Head of caudate nucleus (tissue), 42 donors: ENCODE measurements at regions not wholly inside any gene's neighbourhood (a gene's known extent, or its start where the extent isn't known, plus 50 kb on each side); places are given as distances from the start of the nearest gene placed in this dataset.

Experiments used
- DNase-seq, 42 donors: peaks; one replicate each; pipeline versions ENCODE4 v3.0.0 to v3.0.0-alpha.2; 2020 to 2021; ENCODE audit warnings: mixed read lengths in 7 of 42
- intact Hi-C: fragments of 100-400 bp; cut with DNase I; formaldehyde crosslinking; loops from one replicate; pipeline ENCODE4 v1.15.0; 2022

DNA sequence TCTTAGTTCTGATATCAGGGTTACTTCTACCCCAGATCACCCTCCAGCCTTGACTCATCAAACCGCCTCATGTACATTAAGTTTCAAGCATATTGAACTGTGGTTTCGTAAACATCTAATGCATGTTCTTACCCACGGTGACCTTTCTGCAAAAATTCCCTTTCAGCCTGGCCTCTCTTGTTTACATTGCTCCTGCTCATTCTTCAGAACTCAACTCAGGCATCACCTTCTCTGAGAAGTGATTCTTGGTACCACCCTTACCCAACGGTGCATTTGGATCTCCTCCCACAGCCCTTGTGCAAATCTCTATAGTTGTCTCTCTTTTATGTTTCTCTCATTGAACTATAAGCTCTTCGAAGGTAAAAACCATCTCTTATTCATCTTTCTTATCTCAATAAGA is 503.1 kb upstream of the PKDCC start:
- intact Hi-C loops, result no loop called here
- no peak for DNase-seq

DNA sequence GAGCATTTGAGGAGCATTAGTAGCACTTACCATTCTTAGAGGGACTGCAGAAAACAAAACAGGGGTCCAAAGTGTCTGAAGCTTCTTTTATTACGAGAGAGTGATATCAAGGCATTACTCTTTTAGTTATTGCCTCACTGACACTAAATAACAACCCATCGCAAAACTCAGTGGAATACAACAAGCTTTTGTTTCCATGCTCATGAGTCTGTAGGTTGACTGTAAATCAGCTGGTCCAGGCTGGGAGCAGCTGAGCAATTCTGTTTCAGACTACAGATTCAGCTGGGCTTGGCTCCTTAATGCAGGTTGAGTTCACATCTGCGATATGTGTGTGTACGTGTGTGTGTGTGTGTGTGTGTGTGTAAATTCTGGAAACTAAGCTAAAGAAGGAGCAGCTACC is 501.8 kb upstream of the PKDCC start:
- intact Hi-C loops, result no loop called here
- no peak for DNase-seq

DNA sequence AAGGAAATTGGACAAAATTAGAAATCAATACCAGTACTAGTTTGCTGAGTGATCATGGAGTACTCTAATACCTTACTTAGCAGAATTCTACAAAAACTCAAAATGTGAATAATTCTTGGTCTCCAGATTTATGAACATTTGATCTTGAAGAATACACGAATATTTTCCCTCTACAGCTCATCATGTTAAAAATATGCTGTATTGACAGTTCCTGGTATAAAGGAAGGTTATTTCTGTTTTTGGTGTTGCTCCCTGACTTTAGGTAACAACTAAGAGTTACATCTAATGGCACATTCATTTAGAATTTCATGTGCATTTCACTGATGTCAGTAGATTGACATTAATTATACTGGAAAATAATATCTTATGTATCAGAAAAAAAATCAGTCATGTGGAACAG is 479.2 kb upstream of the PKDCC start:
- intact Hi-C loops, result no loop called here

GRCh38 chr2:41572154-41572553 is 475.7 kb upstream of the PKDCC start:
- no peak for DNase-seq
- intact Hi-C loops, result no loop called here

More for the DNA sequence above, 479.2 kb upstream of the PKDCC start:
- DNase-seq, result no peak

DNA sequence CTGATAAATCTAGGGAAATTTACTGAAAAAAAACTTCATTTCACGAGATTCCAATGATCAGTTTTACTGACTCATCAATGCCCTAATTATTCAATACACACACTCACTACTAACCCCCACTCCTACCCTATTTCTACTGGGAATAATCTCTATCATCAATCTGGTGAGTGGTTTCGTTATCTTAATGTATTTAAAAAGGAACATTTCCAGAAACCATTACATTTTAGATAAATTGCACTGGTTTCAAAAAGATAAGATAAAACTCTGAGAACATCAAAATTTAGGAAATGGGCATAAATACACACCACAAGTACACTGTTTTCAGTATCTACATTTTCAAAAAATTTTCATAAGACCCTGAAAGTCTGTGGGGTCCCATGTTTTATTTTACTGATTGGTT is 471.4 kb upstream of the PKDCC start:
- DNase-seq, result no peak
- intact Hi-C loops, result no loop called here

DNA sequence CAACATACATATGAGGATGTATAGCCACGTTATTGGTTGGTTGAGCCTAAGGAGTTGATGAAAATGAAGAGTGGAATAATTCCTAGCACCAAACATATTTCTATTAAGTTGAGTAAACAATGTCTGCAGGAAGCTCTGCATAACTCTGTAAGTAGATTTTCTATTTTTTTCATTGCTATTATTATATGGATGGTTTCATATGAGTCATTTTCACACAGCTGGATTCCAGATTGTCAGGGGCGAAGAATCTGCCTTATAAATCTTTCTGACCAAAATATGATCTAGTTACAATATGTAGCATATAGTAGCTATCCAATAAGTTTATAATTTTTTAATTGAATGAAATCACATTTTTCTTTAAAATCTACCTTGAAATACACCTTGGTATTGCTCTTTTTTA is 468.0 kb upstream of the PKDCC start:
- intact Hi-C loops, result no loop called here
- DNase-seq, result no peak

- intact Hi-C loops, result no loop called here
Observed at GRCh38 chr2:41580806-41581205, 467.0 kb upstream of the PKDCC start.

GRCh38 chr2:41595240-41595639 is 452.6 kb upstream of the PKDCC start:
- DNase-seq, result no peak
- intact Hi-C loops, result no loop called here

More at GRCh38 chr2:41580806-41581205, 467.0 kb upstream of the PKDCC start:
- DNase-seq, result no peak

- DNase-seq, result no peak
- intact Hi-C loops, result no loop called here
Observed at GRCh38 chr2:41597680-41598079, 450.1 kb upstream of the PKDCC start.

- DNase-seq, result no peak
- intact Hi-C loops, result no loop called here
Observed at GRCh38 chr2:41598161-41598894, 449.5 kb upstream of the PKDCC start.

- DNase-seq, result no peak
- intact Hi-C loops, result no loop called here
Observed at GRCh38 chr2:41600460-41600859, 447.4 kb upstream of the PKDCC start.

GRCh38 chr2:41602341-41602740 is 445.5 kb upstream of the PKDCC start:
- no peak for DNase-seq
- intact Hi-C loops, result no loop called here

- intact Hi-C loops, result no loop called here
- DNase-seq, result no peak
Observed at GRCh38 chr2:41605311-41605710, 442.5 kb upstream of the PKDCC start.

DNA sequence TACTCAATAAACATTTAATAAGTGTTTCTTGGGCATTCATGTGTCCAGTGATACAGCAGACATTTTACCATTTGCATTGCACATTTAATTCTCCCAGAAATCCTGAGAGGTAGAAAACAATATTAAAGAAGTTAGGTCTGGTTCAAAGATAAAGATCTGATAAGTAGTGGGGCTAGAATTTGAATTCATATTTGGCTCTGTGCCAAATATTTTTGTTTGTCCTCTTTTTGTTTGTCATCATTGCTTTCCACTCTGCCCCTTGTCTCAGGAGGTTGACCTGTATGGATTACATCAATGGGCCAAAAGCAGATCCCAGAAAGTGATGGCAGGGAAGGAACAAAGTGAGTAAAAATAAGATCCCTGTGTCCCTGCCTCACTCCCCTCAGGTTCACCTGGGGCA is 441.9 kb upstream of the PKDCC start:
- intact Hi-C loops, result no loop called here
- no peak for DNase-seq

DNA sequence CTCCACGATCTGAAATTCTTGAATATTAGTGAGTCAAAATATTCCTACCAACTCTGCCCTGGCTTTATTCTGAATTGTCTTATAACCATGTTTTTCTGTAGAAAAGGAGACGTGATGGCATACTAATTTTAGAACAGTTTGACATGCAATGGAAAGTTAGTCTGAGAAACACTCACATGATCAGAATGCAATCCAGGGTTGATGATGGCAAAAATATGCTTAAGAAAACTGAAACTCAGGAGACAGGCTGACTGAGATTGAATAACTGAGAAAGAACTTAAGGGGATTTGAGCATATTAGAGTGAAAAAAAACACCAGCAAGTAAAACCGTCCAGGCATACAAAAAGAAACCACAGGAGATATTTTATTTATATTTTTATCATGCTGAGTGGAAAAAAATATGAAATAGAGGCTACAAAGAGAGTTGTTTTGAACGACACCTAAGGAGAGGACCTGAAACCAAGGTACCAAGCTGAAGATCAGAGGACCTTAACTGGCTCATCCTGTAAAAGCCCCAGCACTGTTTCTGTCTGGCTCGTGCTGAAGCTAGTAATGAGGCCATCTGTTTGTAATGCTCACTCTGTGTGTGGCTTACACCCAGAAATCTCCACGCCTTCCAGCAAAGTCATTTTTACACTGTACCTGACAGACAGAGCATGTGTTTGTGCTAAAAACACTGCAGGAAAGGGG is 437.2 kb upstream of the PKDCC start:
- intact Hi-C loops, result no loop called here
- peak in 1 of 42 donors; percentile 14 for DNase-seq

GRCh38 chr2:41618754-41619153 is 429.1 kb upstream of the PKDCC start:
- intact Hi-C loops, result no loop called here
- no peak for DNase-seq

- DNase-seq, result no peak
- intact Hi-C loops, result no loop called here
Observed at GRCh38 chr2:41621095-41621494, 426.7 kb upstream of the PKDCC start.

DNA sequence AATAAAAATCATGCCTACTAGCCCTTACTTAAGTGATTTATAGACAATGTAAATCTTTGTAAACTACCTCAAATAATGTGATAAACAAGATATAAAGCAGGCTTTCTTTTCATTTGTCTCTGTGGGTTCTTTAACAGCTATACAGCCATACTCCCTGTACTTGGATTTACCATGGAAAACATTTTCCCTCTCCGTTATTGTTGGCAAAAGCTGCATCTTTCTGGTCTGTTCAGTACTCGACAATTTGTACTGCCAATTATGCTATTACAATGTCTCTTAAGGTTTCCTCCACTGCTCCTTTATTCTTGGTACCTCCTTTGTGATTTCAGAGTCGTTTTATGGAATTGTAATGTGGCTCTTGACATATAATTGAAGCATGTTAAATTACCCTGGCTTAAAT is 426.3 kb upstream of the PKDCC start:
- DNase-seq, result no peak
- intact Hi-C loops, result no loop called here

DNA sequence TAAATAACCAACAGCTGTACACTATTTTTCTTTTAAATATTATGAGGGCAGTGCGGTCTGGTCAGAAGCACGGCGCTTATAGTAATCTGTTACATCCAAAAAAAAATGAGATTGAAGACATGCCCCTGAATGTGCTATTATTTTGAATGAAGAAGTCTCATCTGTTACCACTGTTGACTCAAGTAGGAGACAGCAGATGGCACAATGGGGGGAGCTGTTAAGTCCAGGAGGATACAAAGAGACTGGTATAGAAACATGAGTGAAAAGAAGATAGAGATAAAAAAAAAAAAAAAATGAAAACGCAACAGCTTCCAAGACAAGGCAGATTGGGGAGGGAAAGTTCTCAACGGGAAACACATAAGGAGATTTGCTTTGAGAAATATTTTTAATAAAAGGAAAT is 425.5 kb upstream of the PKDCC start:
- intact Hi-C loops, result no loop called here
- no peak for DNase-seq

GRCh38 chr2:41626936-41627335 is 420.9 kb upstream of the PKDCC start:
- intact Hi-C loops, result no loop called here
- no peak for DNase-seq

- intact Hi-C loops, result no loop called here
Observed at GRCh38 chr2:41634686-41635085, 413.1 kb upstream of the PKDCC start.

More at GRCh38 chr2:41634686-41635085, 413.1 kb upstream of the PKDCC start:
- DNase-seq, result no peak
